GM12892 (cell line): ENCODE measurements at regions not wholly inside any gene's neighbourhood (a gene's known extent, or its start where the extent isn't known, plus 50 kb on each side); places are given as distances from the start of the nearest gene placed in this dataset.

Source experiments
- POLR2A ChIP-seq: IDR thresholded peaks from 2 replicates; pipeline ENCODE4 v1.6.1; 2011; ENCODE audit warnings: low read depth, low read length, control low read depth
- POLR2AphosphoS5 ChIP-seq: IDR thresholded peaks from 2 replicates; pipeline ENCODE4 v1.6.1; 2011; ENCODE audit warnings: low read depth, low read length, control low read depth

DNA sequence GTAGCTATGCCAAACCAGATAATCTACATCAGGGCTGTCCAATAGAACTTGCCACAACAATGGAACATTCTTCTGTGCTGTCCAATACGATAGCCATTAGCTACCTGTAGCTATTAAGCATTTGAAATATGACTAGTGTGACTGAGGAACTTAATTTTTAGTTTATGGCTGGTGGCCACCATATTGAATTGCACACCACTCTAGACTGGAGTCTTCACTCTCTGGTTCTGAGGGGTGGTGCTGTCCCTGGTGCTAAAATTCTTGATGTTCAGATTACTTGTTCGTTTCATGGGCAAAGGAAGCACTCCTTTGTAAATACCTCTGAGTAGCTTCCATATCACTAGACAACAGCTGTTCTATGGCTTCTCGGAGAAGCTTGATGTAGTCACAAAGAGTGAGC, 296.6 kb downstream of the NPIPA8 start:
- no peak for TF ChIP-seq POLR2AphosphoS5
- TF ChIP-seq POLR2A, result no peak
